Activated T-helper 1 cell treated with anti-CD3 and anti-CD28 coated beads, Interleukin-12 subunit alpha, Interleukin-12 subunit beta, Interleukin-2, Interleukin-4 antibody, amounts not matched to agents 30 ng/mL and 10 ng/mL and 1 ng/mL, durations not matched to agents 14 hours and 24 hours and 36 hours (primary cell): ENCODE measurements at regions not wholly inside any gene's neighbourhood (a gene's known extent, or its start where the extent isn't known, plus 50 kb on each side); places are given as distances from the start of the nearest gene placed in this dataset.

ENCODE experiments used
- DNase-seq: peaks from one replicate; pipeline ENCODE4 v3.0.0; 2021; ENCODE audit warnings: low spot score
- H3K27ac Mint-ChIP-seq: one replicate; pipeline ENCODE4 v1.8.0; 2021; ENCODE audit warnings: mild to moderate bottlenecking, mixed read lengths
- H3K27me3 Mint-ChIP-seq: one replicate; pipeline ENCODE4 v1.8.0; 2022; ENCODE audit warnings: mild to moderate bottlenecking, moderate library complexity, mixed read lengths; ENCODE audit not compliant: insufficient read depth
- H3K36me3 Mint-ChIP-seq: one replicate; pipeline ENCODE4 v1.8.0; 2021; ENCODE audit warnings: low read depth, mixed read lengths
- H3K4me1 Mint-ChIP-seq: one replicate; pipeline ENCODE4 v1.8.0; 2021; ENCODE audit warnings: low read depth, mixed read lengths
- H3K4me3 Mint-ChIP-seq: one replicate; pipeline ENCODE4 v1.8.0; 2021; ENCODE audit warnings: mild to moderate bottlenecking, moderate library complexity, mixed read lengths
- H3K9me3 Mint-ChIP-seq: one replicate; pipeline ENCODE4 v1.8.0; 2021; ENCODE audit warnings: mixed read lengths
- intact Hi-C: fragments of 100-400 bp; cut with micrococcal nuclease; formaldehyde crosslinking; loops from one replicate; pipeline ENCODE4 v1.15.1; 2024

GRCh38 chr4:58274553-58274952 lies 1164.4 kb upstream of the IGFBP7 start:
- H3K36me3 Mint-ChIP-seq, result no peaks in the 10 kb centered on the region
- intact Hi-C loops, result no loop called here

GRCh38 chr4:58272311-58272710 lies 1162.1 kb upstream of the IGFBP7 start:
- Mint-ChIP-seq H3K27me3 (no peaks in the 10 kb centered on the region), H3K4me3 (no peak overlapping the region), H3K27ac (no peak overlapping the region), H3K4me1 (no peaks in the 10 kb centered on the region), H3K36me3 (no peaks in the 10 kb centered on the region), H3K9me3 (peaks cover 19% of the 10 kb centered on the region)
- intact Hi-C loops, result no loop called here
- DNase-seq, result no peak

More at GRCh38 chr4:58274553-58274952, 1164.4 kb upstream of the IGFBP7 start:
- H3K27ac Mint-ChIP-seq, result no peak overlapping the region
- H3K4me1 Mint-ChIP-seq, result no peaks in the 10 kb centered on the region
- no peaks in the 10 kb centered on the region for H3K27me3 Mint-ChIP-seq
- no peak overlapping the region for H3K4me3 Mint-ChIP-seq
- no peak for DNase-seq
- peaks cover 11% of the 10 kb centered on the region for H3K9me3 Mint-ChIP-seq

GRCh38 chr4:58265734-58266133 lies 1155.5 kb upstream of the IGFBP7 start:
- no peaks in the 10 kb centered on the region for H3K4me1 Mint-ChIP-seq
- peaks cover 9% of the 10 kb centered on the region for H3K9me3 Mint-ChIP-seq
- H3K36me3 Mint-ChIP-seq, result no peaks in the 10 kb centered on the region
- H3K4me3 Mint-ChIP-seq, result no peak overlapping the region
- H3K27me3 Mint-ChIP-seq, result no peaks in the 10 kb centered on the region
- no peak for DNase-seq
- H3K27ac Mint-ChIP-seq, result no peak overlapping the region
- intact Hi-C loops, result no loop called here

- DNase-seq, result no peak
- H3K4me1 Mint-ChIP-seq, result no peaks in the 10 kb centered on the region
- no peak overlapping the region for H3K27ac Mint-ChIP-seq
- no peak overlapping the region for H3K4me3 Mint-ChIP-seq
- peaks cover 9% of the 10 kb centered on the region for H3K9me3 Mint-ChIP-seq
- no peaks in the 10 kb centered on the region for H3K36me3 Mint-ChIP-seq
- H3K27me3 Mint-ChIP-seq, result no peaks in the 10 kb centered on the region
- intact Hi-C loops, result no loop called here
Measured at GRCh38 chr4:58261526-58261925, 1151.3 kb upstream of the IGFBP7 start.

GRCh38 chr4:58254291-58254690 lies 1144.1 kb upstream of the IGFBP7 start:
- Mint-ChIP-seq H3K9me3 (peaks cover 7% of the 10 kb centered on the region), H3K27ac (no peak overlapping the region), H3K4me3 (no peak overlapping the region), H3K27me3 (no peaks in the 10 kb centered on the region), H3K4me1 (no peaks in the 10 kb centered on the region), H3K36me3 (no peaks in the 10 kb centered on the region)
- intact Hi-C loops, result no loop called here
- DNase-seq, result no peak

- intact Hi-C loops, result no loop called here
- Mint-ChIP-seq H3K36me3 (no peaks in the 10 kb centered on the region), H3K27me3 (no peaks in the 10 kb centered on the region), H3K4me3 (no peak overlapping the region), H3K9me3 (peaks cover 4% of the 10 kb centered on the region), H3K4me1 (no peaks in the 10 kb centered on the region), H3K27ac (no peak overlapping the region)
- DNase-seq, result no peak
Measured at GRCh38 chr4:58252656-58253055, 1142.5 kb upstream of the IGFBP7 start.

GRCh38 chr4:58247792-58248191 lies 1137.6 kb upstream of the IGFBP7 start:
- H3K4me3 Mint-ChIP-seq, result no peak overlapping the region
- DNase-seq, result no peak
- no peaks in the 10 kb centered on the region for H3K27me3 Mint-ChIP-seq
- H3K36me3 Mint-ChIP-seq, result no peaks in the 10 kb centered on the region
- H3K4me1 Mint-ChIP-seq, result no peaks in the 10 kb centered on the region
- intact Hi-C loops, result no loop called here
- H3K27ac Mint-ChIP-seq, result no peak overlapping the region
- no peaks in the 10 kb centered on the region for H3K9me3 Mint-ChIP-seq

GRCh38 chr4:58225460-58225859 lies 1115.3 kb upstream of the IGFBP7 start:
- Mint-ChIP-seq H3K4me1 (no peaks in the 10 kb centered on the region), H3K27me3 (no peaks in the 10 kb centered on the region), H3K36me3 (no peaks in the 10 kb centered on the region), H3K4me3 (no peak overlapping the region), H3K9me3 (peaks cover 5% of the 10 kb centered on the region), H3K27ac (no peak overlapping the region)
- no peak for DNase-seq
- intact Hi-C loops, result no loop called here

- intact Hi-C loops, result no loop called here
- peaks cover 14% of the 10 kb centered on the region for H3K9me3 Mint-ChIP-seq
- no peaks in the 10 kb centered on the region for H3K27me3 Mint-ChIP-seq
- H3K36me3 Mint-ChIP-seq, result no peaks in the 10 kb centered on the region
- H3K4me3 Mint-ChIP-seq, result no peak overlapping the region
- H3K4me1 Mint-ChIP-seq, result no peaks in the 10 kb centered on the region
- DNase-seq, result no peak
- H3K27ac Mint-ChIP-seq, result no peak overlapping the region
Measured at GRCh38 chr4:58219179-58219578, 1109.0 kb upstream of the IGFBP7 start.

- H3K36me3 Mint-ChIP-seq, result no peaks in the 10 kb centered on the region
- no peak overlapping the region for H3K27ac Mint-ChIP-seq
- H3K4me3 Mint-ChIP-seq, result no peak overlapping the region
- peaks cover 16% of the 10 kb centered on the region for H3K9me3 Mint-ChIP-seq
- intact Hi-C loops, result no loop called here
- no peaks in the 10 kb centered on the region for H3K4me1 Mint-ChIP-seq
- no peak for DNase-seq
- H3K27me3 Mint-ChIP-seq, result no peaks in the 10 kb centered on the region
Measured at GRCh38 chr4:58216461-58216860, 1106.3 kb upstream of the IGFBP7 start.

- intact Hi-C loops, result no loop called here
- H3K27ac Mint-ChIP-seq, result no peak overlapping the region
- peaks cover 16% of the 10 kb centered on the region for H3K9me3 Mint-ChIP-seq
- H3K36me3 Mint-ChIP-seq, result no peaks in the 10 kb centered on the region
- no peak for DNase-seq
- H3K27me3 Mint-ChIP-seq, result no peaks in the 10 kb centered on the region
- H3K4me1 Mint-ChIP-seq, result no peaks in the 10 kb centered on the region
- no peak overlapping the region for H3K4me3 Mint-ChIP-seq
Measured at GRCh38 chr4:58214376-58214775, 1104.2 kb upstream of the IGFBP7 start.

- Mint-ChIP-seq H3K27me3 (no peaks in the 10 kb centered on the region), H3K9me3 (peaks cover 5% of the 10 kb centered on the region), H3K27ac (no peak overlapping the region), H3K4me1 (no peaks in the 10 kb centered on the region), H3K36me3 (no peaks in the 10 kb centered on the region), H3K4me3 (no peak overlapping the region)
- no peak for DNase-seq
- intact Hi-C loops, result no loop called here
Measured at GRCh38 chr4:58209551-58209950, 1099.4 kb upstream of the IGFBP7 start.

- peaks cover 5% of the 10 kb centered on the region for H3K9me3 Mint-ChIP-seq
- no peak for DNase-seq
- H3K27me3 Mint-ChIP-seq, result no peaks in the 10 kb centered on the region
- H3K4me1 Mint-ChIP-seq, result no peaks in the 10 kb centered on the region
- no peaks in the 10 kb centered on the region for H3K36me3 Mint-ChIP-seq
- no peak overlapping the region for H3K4me3 Mint-ChIP-seq
- intact Hi-C loops, result no loop called here
- no peak overlapping the region for H3K27ac Mint-ChIP-seq
Measured at GRCh38 chr4:58209001-58209400, 1098.8 kb upstream of the IGFBP7 start.

GRCh38 chr4:58205446-58206235 lies 1095.5 kb upstream of the IGFBP7 start:
- DNase-seq, result no peak
- Mint-ChIP-seq H3K27ac (no peak overlapping the region), H3K9me3 (no peaks in the 10 kb centered on the region), H3K27me3 (no peaks in the 10 kb centered on the region), H3K4me3 (no peak overlapping the region), H3K36me3 (no peaks in the 10 kb centered on the region), H3K4me1 (no peaks in the 10 kb centered on the region)
- intact Hi-C loops, result no loop called here
